IMR-90 (cell line): ENCODE measurements at regions not wholly inside any gene's neighbourhood (a gene's known extent, or its start where the extent isn't known, plus 50 kb on each side); places are given as distances from the start of the nearest gene placed in this dataset.

Experiments
- ATAC-seq: fragments of 200-7000 bp; cut with Tn5 transposase; 2 replicates; pipeline ENCODE4 v1.9.1; 2020; ENCODE audit warnings: low read depth, mild to moderate bottlenecking, moderate library complexity
- BruUV-seq: library from RNA; stranded (reverse); fragments of 400-500 nt; replicated peaks from 2 replicates; lab custom pipeline; 2021; lab: Mats Ljungman, UMichigan
- CTCF ChIA-PET: fragments of 300-600 bp; formaldehyde crosslinking; extraction: SDS; loops from one replicate; lab custom pipeline; 2021; ENCODE audit warnings: antibody characterized with exemption; lab: Yijun Ruan, JAX
- POLR2A ChIA-PET: fragments of 300-600 bp; sonication (Branson Sonifier 250); formaldehyde crosslinking; loops from one replicate; lab custom pipeline; 2022; ENCODE audit warnings: antibody characterized with exemption; ENCODE audit not compliant: unreplicated experiment; lab: Charles Lee
- DNase-seq: peaks from one replicate; pipeline ENCODE4 v3.0.0; 2013
- H2AFZ ChIP-seq: replicated peaks from 2 replicates; pipeline ENCODE3; 2013; ENCODE audit warnings: low read length, mild to moderate bottlenecking; ENCODE audit not compliant: poor library complexity
- H2AK5ac ChIP-seq: 2 replicates; pipeline ENCODE4 v1.6.1; 2013; ENCODE audit warnings: low read depth, low read length, inconsistent platforms
- H2AK9ac ChIP-seq: replicated peaks from 2 replicates; pipeline ENCODE3; 2013; ENCODE audit warnings: mild to moderate bottlenecking, low read depth, low read length, moderate library complexity; ENCODE audit not compliant: poor library complexity
- H2BK120ac ChIP-seq: 2 replicates; pipeline ENCODE4 v1.6.1; 2013; ENCODE audit warnings: low read depth, low read length, inconsistent platforms
- H2BK15ac ChIP-seq: 3 replicates; pipeline ENCODE4 v1.6.1; 2013; ENCODE audit warnings: low read depth, low read length, inconsistent platforms
- H2BK20ac ChIP-seq: 2 replicates; pipeline ENCODE4 v1.6.1; 2013; ENCODE audit warnings: low read depth, mild to moderate bottlenecking, inconsistent platforms, low read length, moderate library complexity
- H2BK5ac ChIP-seq: 2 replicates; pipeline ENCODE4 v1.6.1; 2013; ENCODE audit warnings: mild to moderate bottlenecking, low read depth, low read length, inconsistent platforms; ENCODE audit not compliant: poor library complexity, severe bottlenecking
- H3K14ac ChIP-seq: replicated peaks from 2 replicates; pipeline ENCODE4 v1.6.1; 2013; ENCODE audit warnings: low read depth, low read length, inconsistent platforms
- H3K18ac ChIP-seq: 2 replicates; pipeline ENCODE4 v1.6.1; 2013; ENCODE audit warnings: low read depth, low read length, control low read depth
- H3K23ac ChIP-seq: 2 replicates; pipeline ENCODE4 v1.6.1; 2013; ENCODE audit warnings: low read depth, low read length, inconsistent platforms
- H3K27ac ChIP-seq: 2 replicates; pipeline ENCODE4 v1.5.1; 2013; ENCODE audit warnings: mild to moderate bottlenecking, control low read depth, low read length; ENCODE audit not compliant: insufficient read depth
- H3K27me3 ChIP-seq: 2 replicates; pipeline ENCODE4 v1.6.1; 2013; ENCODE audit warnings: low read length; ENCODE audit not compliant: control insufficient read depth, insufficient read depth
- H3K36me3 ChIP-seq: 2 replicates; pipeline ENCODE4 v1.6.1; 2013; ENCODE audit warnings: low read length, mixed read lengths; ENCODE audit not compliant: control insufficient read depth, insufficient read depth
- H3K4ac ChIP-seq: 2 replicates; pipeline ENCODE4 v1.6.1; 2013; ENCODE audit warnings: low read depth, low read length, inconsistent platforms
- H3K4me1 ChIP-seq: 2 replicates; pipeline ENCODE4 v1.6.1; 2013; ENCODE audit warnings: low read length, mixed read lengths; ENCODE audit not compliant: control insufficient read depth, insufficient read depth
- H3K4me2 ChIP-seq: 2 replicates; pipeline ENCODE4 v1.6.1; 2013; ENCODE audit warnings: low read depth, mild to moderate bottlenecking, control low read depth, low read length, moderate library complexity
- H3K4me3 ChIP-seq: 2 replicates; pipeline ENCODE4 v1.5.1; 2013; ENCODE audit warnings: low read depth, mild to moderate bottlenecking, control low read depth, low read length, moderate library complexity; ENCODE audit not compliant: insufficient read depth
- H3K56ac ChIP-seq: 2 replicates; pipeline ENCODE4 v1.6.1; 2013; ENCODE audit warnings: low read length, inconsistent platforms; ENCODE audit not compliant: insufficient read depth; ENCODE audit errors: extremely low read depth
- H3K79me1 ChIP-seq, 2 experiments: 2 replicates each; pipeline ENCODE4 v1.6.1; 2013; ENCODE audit warnings: low read length in 2 of 2, inconsistent platforms in 1 of 2, low read depth in 1 of 2
- H3K9ac ChIP-seq: 2 replicates; pipeline ENCODE4 v1.6.1; 2013; ENCODE audit warnings: low read depth, low read length, control low read depth
- H3K9me1 ChIP-seq: 2 replicates; pipeline ENCODE4 v1.6.1; 2013; ENCODE audit warnings: low read length, inconsistent platforms; ENCODE audit not compliant: insufficient read depth
- H3K9me3 ChIP-seq: 2 replicates; pipeline ENCODE4 v1.6.1; 2013; ENCODE audit warnings: low read length; ENCODE audit not compliant: control insufficient read depth, insufficient read depth
- H4K20me1 ChIP-seq: 2 replicates; pipeline ENCODE4 v1.6.1; 2013; ENCODE audit warnings: low read length, inconsistent platforms; ENCODE audit not compliant: insufficient read depth
- H4K5ac ChIP-seq: 2 replicates; pipeline ENCODE4 v1.6.1; 2013; ENCODE audit warnings: mild to moderate bottlenecking, low read depth, low read length, control low read depth
- H4K8ac ChIP-seq, 2 experiments: 2 replicates each; pipeline ENCODE4 v1.6.1; 2013; ENCODE audit warnings: low read depth in 2 of 2, low read length in 2 of 2, control low read depth in 1 of 2, inconsistent platforms in 1 of 2
- H4K91ac ChIP-seq: 2 replicates; pipeline ENCODE4 v1.6.1; 2013; ENCODE audit warnings: low read depth, low read length, inconsistent platforms; ENCODE audit not compliant: insufficient read depth
- CEBPB ChIP-seq: IDR thresholded peaks from 2 replicates; pipeline ENCODE4 v1.6.1; 2012; ENCODE audit warnings: low read depth, low read length, improper control_type of control experiment
- CHD1 ChIP-seq: IDR thresholded peaks from 2 replicates; pipeline ENCODE4 v1.6.1; 2012; ENCODE audit warnings: low read depth, low read length, improper control_type of control experiment
- CTCF ChIP-seq: conservative IDR thresholded peaks from 2 replicates; pipeline ENCODE4 v1.5.1; 2012; ENCODE audit warnings: mild to moderate bottlenecking, low read depth, low read length, improper control_type of control experiment
- MAZ ChIP-seq: IDR thresholded peaks from 2 replicates; pipeline ENCODE4 v1.6.1; 2012; ENCODE audit warnings: low read depth, mild to moderate bottlenecking, low read length, improper control_type of control experiment, moderate library complexity, borderline replicate concordance
- MXI1 ChIP-seq: IDR thresholded peaks from 2 replicates; pipeline ENCODE4 v1.6.1; 2012; ENCODE audit warnings: low read depth, mild to moderate bottlenecking, low read length, moderate library complexity, borderline replicate concordance
- RAD21 ChIP-seq: IDR thresholded peaks from 2 replicates; pipeline ENCODE4 v1.6.1; 2012; ENCODE audit warnings: low read length, improper control_type of control experiment
- RCOR1 ChIP-seq: IDR thresholded peaks from 2 replicates; pipeline ENCODE4 v1.6.1; 2012; ENCODE audit warnings: mild to moderate bottlenecking, low read length, improper control_type of control experiment; ENCODE audit not compliant: insufficient replicate concordance
- SMC3 ChIP-seq: fragments of 150-350 bp; IDR thresholded peaks from 2 replicates; pipeline ENCODE4 v1.6.1; 2016; ENCODE audit warnings: low read depth, mild to moderate bottlenecking, antibody characterized with exemption, low read length, moderate library complexity
- WGBS, 2 experiments: methylation state at CpG; one replicate each; pipeline versions ENCODE4 v1.1.5 to v1.1.7; 2013; ENCODE audit warnings: missing lambda C conversion rate in 2 of 2; ENCODE audit not compliant: insufficient read length in 1 of 2; ENCODE audit errors: extremely low coverage in 2 of 2; 5-methylcytosine and 5-hydroxymethylcytosine counted together
- dilution Hi-C: fragments of 300-500 bp; cut with HindIII; formaldehyde crosslinking; loops from one replicate; pipeline ENCODE4 v1.14.3; 2018; ENCODE audit warnings: low sequenced_read_pairs; ENCODE audit not compliant: unreplicated experiment
- in situ Hi-C: fragments of 300-500 bp; cut with MboI; formaldehyde crosslinking; loops from 3 replicates; pipeline ENCODE4 v1.14.3; 2019; ENCODE audit warnings: low sequenced_read_pairs, inconsistent platforms, mixed read lengths
- intact Hi-C: fragments of 100-400 bp; cut with micrococcal nuclease; formaldehyde crosslinking; loops from 2 replicates; pipeline ENCODE4 v1.10.0; 2022

- DNase-seq (no peak), ATAC-seq (no peak)
- no peak overlapping the region for H3K23ac ChIP-seq
- no peak overlapping the region for H4K91ac ChIP-seq
- dilution Hi-C loops (no loop called here), in situ Hi-C loops (no loop called here), intact Hi-C loops (no loop called here)
- H3K4me3 ChIP-seq, result no peak overlapping the region
- no peak overlapping the region for H3K9ac ChIP-seq
- H2BK5ac ChIP-seq, result no peak overlapping the region
- CTCF ChIA-PET, result no interaction called here
- H4K8ac ChIP-seq, result no peak overlapping the region
- POLR2A ChIA-PET, result no interaction called here
- no peak overlapping the region for H2AK5ac ChIP-seq
- TF ChIP-seq RCOR1, result no peak
- TF ChIP-seq MXI1, result no peak
- TF ChIP-seq CHD1, result no peak
- TF ChIP-seq CTCF, result no peak
- TF ChIP-seq MAZ, result no peak
- TF ChIP-seq RAD21, result no peak
- no peak for TF ChIP-seq CEBPB
- TF ChIP-seq SMC3, result no peak
- H3K27ac ChIP-seq, result no peak overlapping the region
- no peak overlapping the region for H2AFZ ChIP-seq
- no peaks in the 10 kb centered on the region for H3K36me3 ChIP-seq
- no peak overlapping the region for H3K56ac ChIP-seq
- H3K9me3 ChIP-seq, result peaks cover 3% of the 10 kb centered on the region; the same call in 1 of the 2 replicates
- H2BK120ac ChIP-seq, result no peak overlapping the region
- 0% methylated on average over 1 of the region's 3 CpGs; no CpG with 5 or more reads in 1 of the 2 experiments for WGBS, 2 experiments
- H2BK15ac ChIP-seq, result no peak overlapping the region
- H3K4me2 ChIP-seq, result no peak overlapping the region
- H4K5ac ChIP-seq, result no peak overlapping the region
- no peaks in the 10 kb centered on the region for H3K4me1 ChIP-seq
- H4K20me1 ChIP-seq, result no peaks in the 10 kb centered on the region
- H3K79me1 ChIP-seq, result no peaks in the 10 kb centered on the region
- BruUV-seq, result no TSS peak
- H3K18ac ChIP-seq, result no peak overlapping the region
- H2AK9ac ChIP-seq, result no peak overlapping the region
- no peaks in the 10 kb centered on the region for H3K27me3 ChIP-seq
- no peak overlapping the region for H2BK20ac ChIP-seq
- H3K4ac ChIP-seq, result no peak overlapping the region
- H3K9me1 ChIP-seq, result no peaks in the 10 kb centered on the region
- H3K14ac ChIP-seq, result no peak overlapping the region
These were observed 263.1 kb upstream of the DNAJC19 start for GRCh38 chr3:181252631-181253030.
